ENCODE measurements at regions not wholly inside any gene's neighbourhood (a gene's known extent, or its start where the extent isn't known, plus 50 kb on each side); places are given as distances from the start of the nearest gene placed in this dataset.

- TF ChIP-seq CTCF (IDR thresholded peaks at IDR 0.05; ENCODE audit: poor library complexity, severe bottlenecking), result no peak
- TF ChIP-seq POLR2AphosphoS5 (IDR thresholded peaks at IDR 0.05), result no peak
- no peak for TF ChIP-seq RAD21 (conservative IDR thresholded peaks at IDR 0.05)
- TF ChIP-seq REST (IDR thresholded peaks at IDR 0.05; ENCODE audit: borderline replicate concordance), result no peak
- no peak for TF ChIP-seq TAF1 (IDR thresholded peaks at IDR 0.05; ENCODE audit: low read depth)
- TF ChIP-seq EZH2 (IDR thresholded peaks at IDR 0.05; ENCODE audit: borderline replicate concordance, insufficient read depth, low read length, poor library complexity, severe bottlenecking), result no peak
- TF ChIP-seq MXI1 (conservative IDR thresholded peaks at IDR 0.05; ENCODE audit: poor library complexity, severe bottlenecking), result no peak
- no peak for TF ChIP-seq SMC3 (conservative IDR thresholded peaks at IDR 0.05; ENCODE audit: poor library complexity)
- no peak for TF ChIP-seq EP300 (conservative IDR thresholded peaks at IDR 0.05; ENCODE audit: poor library complexity, severe bottlenecking)
Observed at GRCh38 chr14:41146391-41146790, 460.3 kb upstream of the LRFN5 start.

Data from neural cell (in vitro differentiated cells).